ENCODE measurements at regions not wholly inside any gene's neighbourhood (a gene's known extent, or its start where the extent isn't known, plus 50 kb on each side); places are given as distances from the start of the nearest gene placed in this dataset.

DNA sequence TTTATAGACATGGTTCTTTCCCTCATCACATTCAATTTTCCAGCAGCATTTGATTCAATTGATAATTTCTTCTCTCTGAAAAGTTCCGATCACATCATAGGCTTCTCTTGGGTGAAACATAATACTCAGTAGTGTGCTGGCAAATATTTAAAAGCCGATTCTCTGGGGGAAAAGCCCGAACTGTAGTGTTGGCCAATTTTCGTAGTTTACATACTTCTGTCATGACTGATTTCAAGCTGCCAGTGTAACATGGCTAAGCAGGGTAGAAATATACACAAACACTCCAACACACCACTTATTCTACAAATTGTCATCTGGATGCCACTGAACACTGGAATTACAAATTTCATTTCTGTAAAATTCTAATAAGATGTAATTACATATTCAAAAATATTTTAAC is 56.1 kb upstream of the FREM2 start:
- no peak for ATAC-seq
- Histone ChIP-seq H3K4me1 (no peaks in the 10 kb centered on the region), H3K36me3 (ENCODE audit: insufficient read depth in 1 of 2, low read depth in 1 of 2) (no peaks in the 10 kb centered on the region), H3K9me3 (no peaks in the 10 kb centered on the region), H3K27me3 (ENCODE audit: insufficient read depth in 3 of 3, low read length in 2 of 3) (no peaks in the 10 kb centered on the region), H3K4me3 (no peak overlapping the region), H3K27ac (no peak overlapping the region)
- intact Hi-C loops (cut with DNase I), result no loop called here
- 20 to 38% (median 26%) methylated on average over 4 of the region's 4 CpGs for WGBS, 3 donors
- DNase-seq, result no peak
- TF ChIP-seq, protein P1, sequence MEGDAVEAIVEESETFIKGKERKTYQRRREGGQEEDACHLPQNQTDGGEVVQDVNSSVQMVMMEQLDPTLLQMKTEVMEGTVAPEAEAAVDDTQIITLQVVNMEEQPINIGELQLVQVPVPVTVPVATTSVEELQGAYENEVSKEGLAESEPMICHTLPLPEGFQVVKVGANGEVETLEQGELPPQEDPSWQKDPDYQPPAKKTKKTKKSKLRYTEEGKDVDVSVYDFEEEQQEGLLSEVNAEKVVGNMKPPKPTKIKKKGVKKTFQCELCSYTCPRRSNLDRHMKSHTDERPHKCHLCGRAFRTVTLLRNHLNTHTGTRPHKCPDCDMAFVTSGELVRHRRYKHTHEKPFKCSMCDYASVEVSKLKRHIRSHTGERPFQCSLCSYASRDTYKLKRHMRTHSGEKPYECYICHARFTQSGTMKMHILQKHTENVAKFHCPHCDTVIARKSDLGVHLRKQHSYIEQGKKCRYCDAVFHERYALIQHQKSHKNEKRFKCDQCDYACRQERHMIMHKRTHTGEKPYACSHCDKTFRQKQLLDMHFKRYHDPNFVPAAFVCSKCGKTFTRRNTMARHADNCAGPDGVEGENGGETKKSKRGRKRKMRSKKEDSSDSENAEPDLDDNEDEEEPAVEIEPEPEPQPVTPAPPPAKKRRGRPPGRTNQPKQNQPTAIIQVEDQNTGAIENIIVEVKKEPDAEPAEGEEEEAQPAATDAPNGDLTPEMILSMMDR (IDR thresholded peaks at IDR 0.05), result no peak

DNA sequence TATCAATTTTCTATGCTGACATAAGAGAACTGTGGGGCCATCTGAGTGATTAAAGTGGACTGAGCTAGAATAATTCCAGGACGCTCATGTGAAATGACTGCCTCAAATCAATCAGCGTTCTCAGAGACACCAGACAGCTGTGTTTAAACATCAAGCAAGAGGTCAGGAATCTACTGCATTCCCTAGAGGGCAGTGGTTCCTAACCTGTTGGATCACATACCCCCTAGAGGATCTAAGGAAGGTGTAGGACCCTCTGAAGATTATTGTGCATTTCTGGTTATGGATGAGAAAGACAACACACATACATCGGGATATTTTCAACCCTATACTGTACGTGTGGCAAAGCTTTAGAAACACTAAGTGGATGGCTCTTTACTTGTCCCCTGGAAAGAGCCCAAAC is 51.8 kb upstream of the FREM2 start:
- WGBS, 3 donors, result 55 to 67% (median 55%) methylated on average over 4 of the region's 4 CpGs
- H3K9me3 ChIP-seq, result no peaks in the 10 kb centered on the region
- no peak overlapping the region for H3K4me3 ChIP-seq
- ATAC-seq (no peak), DNase-seq (no peak)
- intact Hi-C loops (cut with DNase I), result no loop called here
- no peak overlapping the region for H3K27ac ChIP-seq
- no peaks in the 10 kb centered on the region for H3K27me3 ChIP-seq (ENCODE audit: insufficient read depth in 3 of 3, low read length in 2 of 3)
- TF ChIP-seq, protein P1 (IDR thresholded peaks at IDR 0.05), result no peak
- no peaks in the 10 kb centered on the region for H3K36me3 ChIP-seq (ENCODE audit: insufficient read depth in 1 of 2, low read depth in 1 of 2)
- no peaks in the 10 kb centered on the region for H3K4me1 ChIP-seq

DNA sequence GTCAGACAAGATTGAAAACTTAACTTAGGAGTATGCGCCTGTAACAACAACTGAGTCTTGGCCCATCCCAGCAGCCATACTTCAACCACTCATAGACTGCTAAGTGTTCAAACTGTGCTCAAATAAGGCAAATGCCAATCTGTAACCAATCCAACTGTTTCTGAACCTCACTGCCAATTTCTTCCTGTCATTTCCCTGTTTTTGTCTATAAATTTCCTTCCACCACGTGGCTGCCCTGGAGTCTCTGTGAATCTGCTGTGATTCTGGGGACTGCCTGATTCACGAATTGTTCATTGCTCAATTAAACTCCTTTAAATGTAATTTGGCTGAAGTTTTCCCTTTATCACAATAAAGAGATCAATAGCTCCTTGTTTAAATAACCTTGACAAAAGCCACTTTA is 50.8 kb upstream of the FREM2 start:
- Histone ChIP-seq H3K4me3 (no peak overlapping the region), H3K4me1 (no peaks in the 10 kb centered on the region), H3K27me3 (ENCODE audit: insufficient read depth in 3 of 3, low read length in 2 of 3) (no peaks in the 10 kb centered on the region), H3K36me3 (ENCODE audit: insufficient read depth in 1 of 2, low read depth in 1 of 2) (no peaks in the 10 kb centered on the region), H3K27ac (no peak overlapping the region), H3K9me3 (no peaks in the 10 kb centered on the region)
- ATAC-seq (no peak), DNase-seq (no peak)
- intact Hi-C loops (cut with DNase I), result no loop called here
- 53 to 60% (median 57%) methylated on average over 3 of the region's 3 CpGs for WGBS, 3 donors
- TF ChIP-seq, protein P1 (IDR thresholded peaks at IDR 0.05), result no peak

DNA sequence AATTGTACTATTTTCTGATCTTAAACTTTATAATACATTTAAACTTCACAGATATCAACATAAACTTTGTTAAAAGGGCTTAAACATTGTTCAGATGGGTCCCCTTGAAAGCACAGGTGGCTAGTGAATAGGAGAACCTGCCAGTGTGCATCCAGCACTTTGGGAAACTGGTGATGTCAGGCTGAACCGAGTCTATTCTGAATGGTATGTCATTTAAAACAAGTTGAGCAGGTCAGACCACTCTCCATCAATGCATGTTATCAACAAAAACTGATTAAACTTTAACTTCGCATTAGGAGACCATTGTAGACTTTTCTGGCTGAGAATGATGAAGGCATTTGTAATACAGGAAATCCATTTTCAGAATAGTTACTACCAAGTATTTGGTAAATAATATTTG is 50.1 kb upstream of the FREM2 start:
- no peak for DNase-seq
- intact Hi-C loops (cut with DNase I), result no loop called here
- no peaks in the 10 kb centered on the region for H3K4me1 ChIP-seq
- no peak for ATAC-seq
- 63 to 68% (median 68%) methylated on average over 2 of the region's 2 CpGs for WGBS, 3 donors
- TF ChIP-seq, protein P1 (IDR thresholded peaks at IDR 0.05), result no peak
- H3K4me3 ChIP-seq, result no peak overlapping the region
- no peaks in the 10 kb centered on the region for H3K36me3 ChIP-seq (ENCODE audit: insufficient read depth in 1 of 2, low read depth in 1 of 2)
- no peaks in the 10 kb centered on the region for H3K9me3 ChIP-seq
- no peak overlapping the region for H3K27ac ChIP-seq
- H3K27me3 ChIP-seq (ENCODE audit: insufficient read depth in 3 of 3, low read length in 2 of 3), result no peaks in the 10 kb centered on the region
